Stimulated activated CD4-positive, alpha-beta T cell treated with anti-CD3 and anti-CD28 coated beads, Interleukin-12 subunit alpha, Interleukin-12 subunit beta, amount 100 ng/mL, for 24 hours (primary cell): ENCODE measurements at regions not wholly inside any gene's neighbourhood (a gene's known extent, or its start where the extent isn't known, plus 50 kb on each side); places are given as distances from the start of the nearest gene placed in this dataset.

Source experiments
- DNase-seq, 2 experiments: peaks; one replicate each; pipeline ENCODE4 v3.0.0-alpha.2; 2020; ENCODE audit warnings: low read depth in 2 of 2

- DNase-seq: no peak
Observed at GRCh38 chr7:68291710-68292109, 1295.1 kb downstream of the TYW1 start.

DNA sequence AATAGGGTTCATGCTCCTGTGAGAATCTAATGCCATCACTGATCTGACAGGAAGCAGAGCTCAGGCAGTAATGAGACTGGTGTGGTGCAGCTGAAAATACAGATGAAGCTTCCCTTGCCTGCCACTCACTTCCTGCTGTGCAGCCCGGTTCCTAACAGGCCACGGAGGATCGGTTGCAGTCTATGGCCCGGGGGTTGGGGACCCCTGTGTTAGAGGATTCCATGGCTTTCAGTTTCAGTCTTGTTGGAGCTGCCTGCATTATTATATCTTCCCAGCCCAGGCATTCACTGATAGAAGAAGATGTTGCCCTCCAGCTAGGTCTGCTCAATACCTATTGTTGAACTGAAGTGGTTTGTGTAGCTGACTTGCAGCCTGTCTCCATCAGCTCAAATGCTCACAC lies 1298.8 kb downstream of the TYW1 start:
- no peak for DNase-seq

DNA sequence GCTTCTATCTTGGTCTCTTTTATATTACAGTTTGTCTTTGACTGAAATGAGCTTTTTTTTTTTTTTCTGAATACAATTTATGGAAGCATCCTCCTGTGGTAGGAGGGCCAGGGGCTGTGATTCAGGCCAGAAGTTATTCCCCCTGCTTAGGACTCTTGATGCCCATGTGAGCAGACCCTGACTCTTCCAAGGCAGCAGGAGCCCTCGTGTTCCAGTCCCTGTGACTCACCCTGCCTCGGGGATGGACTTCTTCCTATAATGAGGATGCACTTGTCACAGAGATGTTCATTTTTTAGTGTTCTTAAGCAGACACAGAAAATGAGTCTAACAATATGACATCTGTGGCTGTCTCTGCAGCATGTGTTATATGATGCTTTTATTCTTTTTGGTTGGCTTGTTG lies 1293.7 kb upstream of the AUTS2 start:
- DNase-seq: no peak

GRCh38 chr7:68306692-68307107 lies 1291.6 kb upstream of the AUTS2 start:
- no peak for DNase-seq

DNA sequence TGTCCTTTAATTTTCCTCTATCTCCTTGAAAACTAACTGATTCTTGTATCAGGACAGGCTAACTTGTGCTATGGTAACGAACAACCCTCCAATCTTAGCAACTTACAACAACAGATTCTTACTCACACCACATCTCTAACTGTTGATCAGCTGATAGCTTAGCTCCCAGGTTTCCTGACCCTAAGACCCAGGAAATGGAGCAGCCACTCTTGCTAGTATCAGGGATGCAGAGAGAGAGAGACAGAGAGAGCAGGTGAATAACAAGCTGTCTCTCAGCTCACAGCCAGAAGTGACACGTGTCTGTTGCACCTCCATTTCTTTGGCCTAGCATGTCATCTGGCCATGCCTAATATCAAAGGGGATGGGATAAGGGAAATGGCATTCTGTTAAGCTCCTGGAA lies 1289.0 kb upstream of the AUTS2 start:
- DNase-seq: no peak

GRCh38 chr7:68309806-68310205 lies 1288.5 kb upstream of the AUTS2 start:
- DNase-seq: no peak

DNA sequence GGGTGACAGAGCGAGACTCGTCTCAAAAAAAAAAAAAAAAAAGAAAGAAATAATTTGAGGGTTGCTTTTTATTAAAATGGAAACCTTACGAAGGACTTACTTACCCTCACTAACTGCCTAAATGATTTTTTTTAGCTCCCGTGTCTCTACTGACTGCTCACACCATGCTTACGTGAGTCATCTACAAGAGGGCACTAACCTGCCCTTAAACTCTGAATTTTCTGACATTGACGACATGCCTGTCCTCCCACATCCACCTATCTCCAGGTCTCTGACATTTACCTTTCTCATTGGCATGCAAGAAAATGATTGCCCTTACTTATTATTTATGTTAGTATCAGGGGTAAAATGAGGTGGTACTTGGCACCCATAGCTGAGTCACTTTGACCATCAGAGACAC lies 1286.3 kb upstream of the AUTS2 start:
- no peak for DNase-seq

DNA sequence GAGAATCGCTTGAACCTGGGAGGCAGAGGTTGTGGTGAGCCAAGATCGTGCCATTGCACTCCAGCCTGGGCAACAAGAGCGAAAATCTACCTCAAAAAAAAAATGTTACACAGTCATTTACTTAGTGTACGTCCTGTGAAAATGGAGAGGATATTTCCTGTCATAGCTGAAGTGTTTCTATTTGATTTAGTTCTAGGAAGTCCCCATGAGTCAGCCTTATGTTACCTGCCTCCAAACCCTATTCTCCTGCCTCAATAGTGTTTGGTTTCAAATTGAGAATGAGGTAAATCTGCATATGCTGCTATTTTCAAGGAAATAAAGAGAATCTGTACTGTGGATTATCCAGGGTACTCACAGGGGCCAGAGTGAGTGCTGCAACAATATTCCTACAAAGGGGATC lies 1284.5 kb upstream of the AUTS2 start:
- no peak for DNase-seq

DNA sequence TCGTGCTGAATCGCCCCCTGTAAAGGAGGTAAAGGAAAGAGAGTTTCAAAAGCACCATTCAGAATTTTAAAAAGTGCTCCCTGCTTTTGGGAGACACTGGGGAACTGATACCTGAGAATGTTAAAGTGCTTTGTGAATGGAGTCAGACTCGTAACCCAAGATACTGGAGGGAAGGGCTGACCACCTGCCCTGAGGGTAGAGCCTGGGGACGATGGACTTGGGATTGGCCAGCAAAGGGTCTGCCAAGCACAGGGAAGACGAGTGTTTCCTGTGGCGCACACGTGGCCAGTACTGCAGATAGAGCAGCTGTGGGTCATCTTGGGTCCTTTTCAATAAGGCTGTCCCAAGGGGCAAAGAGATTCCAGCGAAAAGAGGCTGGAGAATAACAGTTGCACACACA lies 1284.1 kb upstream of the AUTS2 start:
- DNase-seq: no peak

GRCh38 chr7:68317476-68317875 lies 1280.8 kb upstream of the AUTS2 start:
- DNase-seq: no peak

GRCh38 chr7:68319061-68319460 lies 1279.2 kb upstream of the AUTS2 start:
- DNase-seq: no peak

GRCh38 chr7:68321076-68321639 lies 1277.1 kb upstream of the AUTS2 start:
- DNase-seq: no peak

DNA sequence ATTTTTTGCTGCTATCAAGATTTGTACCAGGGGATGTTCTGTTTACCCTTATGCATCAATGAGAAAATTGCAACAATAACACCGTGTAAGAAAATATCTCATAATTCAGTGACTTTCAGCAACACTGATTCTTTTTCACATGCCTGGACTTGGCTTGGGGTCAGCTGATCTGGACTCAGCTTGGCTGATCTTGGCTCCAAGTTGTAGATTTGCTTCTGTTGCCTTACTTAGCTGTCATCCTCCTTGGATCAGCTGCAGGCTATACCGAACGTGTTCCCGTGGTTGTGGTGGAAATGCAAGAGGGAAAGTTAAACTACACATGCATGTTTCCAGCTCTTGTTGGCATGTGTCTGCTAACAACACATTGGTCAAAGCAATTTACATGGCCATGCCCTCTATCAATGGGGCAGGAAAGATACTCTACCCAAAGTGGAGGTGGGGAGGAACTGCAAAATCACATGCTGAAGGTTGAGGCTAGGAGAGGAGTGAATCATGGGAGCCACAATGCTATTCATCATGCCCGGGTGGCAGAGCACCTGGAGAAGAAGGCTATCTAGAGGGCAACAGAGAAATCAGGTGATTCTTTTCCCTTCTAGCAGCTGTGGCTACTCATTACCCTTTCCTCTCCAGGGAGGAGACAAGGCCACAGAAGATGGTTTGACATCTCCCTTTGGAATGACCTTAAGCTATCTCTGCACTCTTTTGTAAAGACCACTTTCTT lies 1276.3 kb upstream of the AUTS2 start:
- DNase-seq: no peak

GRCh38 chr7:68324621-68325020 lies 1273.7 kb upstream of the AUTS2 start:
- DNase-seq: no peak

DNA sequence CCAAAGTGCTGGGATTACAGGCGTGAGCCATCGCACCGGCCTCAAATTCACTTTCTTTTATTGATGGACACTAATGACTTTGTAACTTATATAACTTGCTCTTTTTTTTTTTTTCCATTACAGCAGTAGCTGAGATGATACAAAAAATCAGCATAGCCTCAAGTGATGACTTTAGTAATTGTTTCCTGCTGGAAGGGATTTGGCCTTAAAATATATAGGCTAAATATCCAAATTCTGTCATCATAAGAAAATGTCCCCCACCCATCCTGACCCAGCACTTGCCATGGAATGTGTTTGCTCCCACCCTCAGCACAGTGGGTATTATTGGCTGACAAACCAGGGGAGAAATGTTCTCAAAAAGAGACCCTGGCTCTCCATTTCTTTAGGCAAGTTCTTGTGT lies 1264.1 kb upstream of the AUTS2 start:
- no peak for DNase-seq

DNA sequence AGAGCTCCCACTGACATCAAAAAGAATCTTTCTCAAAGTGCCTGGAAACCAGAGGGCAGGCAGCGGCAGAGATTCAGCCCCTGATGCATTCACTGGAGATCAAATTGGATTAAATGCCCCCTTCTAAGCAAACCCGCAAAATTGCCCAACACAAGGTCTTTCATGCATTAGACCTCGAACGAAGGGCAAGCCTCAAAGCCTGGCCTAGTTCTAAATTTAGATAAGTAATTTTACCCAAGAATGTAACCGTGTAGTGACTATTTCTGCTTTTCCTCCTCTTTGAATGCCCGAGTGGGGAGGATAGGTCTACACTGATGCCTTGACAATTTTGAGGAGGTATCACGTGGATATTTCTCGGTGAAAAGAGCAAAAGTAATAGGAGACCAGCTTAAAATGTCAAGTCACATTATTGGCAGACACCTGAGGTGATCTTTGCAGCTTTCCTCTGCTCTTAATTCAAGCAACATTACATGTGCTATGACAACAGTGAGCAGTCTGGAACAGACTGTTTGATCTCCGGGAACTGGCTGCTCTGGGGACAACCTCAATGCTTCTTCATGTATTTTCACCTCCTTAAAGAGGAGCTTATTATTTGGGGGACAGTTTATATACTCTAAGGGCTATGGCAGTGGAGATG lies 1263.5 kb upstream of the AUTS2 start:
- DNase-seq: no peak

DNA sequence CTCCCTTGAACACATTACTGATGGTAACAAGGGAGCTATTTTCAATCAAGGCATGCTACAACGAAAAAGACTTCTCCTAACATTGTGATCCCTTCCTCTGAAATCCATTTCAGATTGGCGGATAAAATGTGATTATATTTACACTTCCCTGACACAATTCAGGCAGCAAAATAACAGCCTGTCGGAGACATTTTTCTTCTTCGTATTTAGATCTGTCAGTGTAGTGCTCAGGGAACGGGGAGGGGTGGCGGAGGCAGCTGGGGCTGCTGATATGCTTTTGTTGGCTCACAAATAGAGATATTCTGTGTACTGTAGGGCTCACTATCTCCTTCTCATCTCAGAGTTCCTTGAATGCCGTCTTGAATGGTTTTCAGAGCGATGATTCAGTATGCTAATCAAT lies 1261.7 kb upstream of the AUTS2 start:
- DNase-seq: no peak

DNA sequence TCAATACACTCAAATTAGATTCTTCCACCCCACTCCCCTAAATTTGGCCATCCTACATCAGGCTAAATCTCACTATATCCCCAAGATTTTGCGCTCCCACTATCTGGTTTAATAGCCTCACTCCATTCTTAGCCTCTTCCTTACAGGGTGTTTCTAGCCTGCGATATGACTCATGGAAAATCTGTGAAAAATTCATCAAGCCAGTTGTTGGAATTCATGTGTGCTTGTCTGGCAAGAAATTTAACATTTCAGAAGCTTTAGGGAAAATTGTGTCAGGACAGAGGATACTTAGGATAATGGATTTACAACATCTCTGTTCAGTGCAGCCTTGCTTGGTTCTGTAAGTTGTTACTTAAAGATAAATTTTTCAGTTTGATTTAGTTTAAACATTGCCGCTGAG lies 1249.9 kb upstream of the AUTS2 start:
- DNase-seq: no peak

GRCh38 chr7:68362745-68363518 lies 1235.3 kb upstream of the AUTS2 start:
- DNase-seq: no peak

GRCh38 chr7:68364886-68365625 lies 1233.2 kb upstream of the AUTS2 start:
- no peak for DNase-seq

DNA sequence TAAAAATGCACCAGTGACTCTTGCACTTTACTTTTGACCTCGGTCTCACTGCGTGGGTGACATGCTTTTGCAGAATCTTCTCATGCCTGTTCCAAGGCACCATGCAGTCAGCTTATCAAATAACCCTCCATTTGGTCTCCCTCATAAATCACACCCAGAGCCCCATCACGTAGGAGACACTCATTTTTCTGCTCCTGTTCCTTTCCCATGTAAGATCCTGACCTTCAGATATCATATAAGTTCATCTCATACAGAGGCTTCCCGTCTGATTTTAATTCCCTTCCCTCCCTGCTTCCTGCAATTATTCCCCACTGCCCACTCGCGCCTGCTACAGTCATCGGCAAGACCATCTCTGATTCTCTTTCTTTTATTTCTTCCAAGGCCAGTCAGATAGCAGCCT lies 1226.3 kb upstream of the AUTS2 start:
- no peak for DNase-seq

DNA sequence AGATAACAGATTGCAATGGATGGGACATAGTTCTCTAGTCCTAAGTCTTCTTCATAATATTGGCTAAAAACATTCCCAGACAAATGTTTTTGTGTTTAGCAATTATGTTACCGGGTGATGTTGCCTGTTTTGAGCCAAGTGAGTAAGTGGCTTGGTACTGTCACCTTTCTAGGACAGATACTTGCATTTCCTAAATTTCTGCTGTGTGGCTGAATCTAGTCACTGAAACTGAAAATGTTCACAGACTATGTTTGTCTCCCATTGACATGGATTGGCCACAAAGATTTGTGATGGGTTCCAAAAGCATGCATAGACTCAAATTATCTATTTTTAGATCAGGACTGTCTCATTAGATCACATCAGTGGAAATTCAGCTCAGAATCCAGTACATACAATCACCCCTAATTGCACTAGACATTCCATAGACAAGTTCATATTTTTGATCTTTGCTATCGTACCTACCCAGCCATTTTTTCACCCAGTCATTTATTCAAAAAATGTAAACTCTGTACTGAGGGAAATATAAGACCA lies 1222.1 kb upstream of the AUTS2 start:
- no peak for DNase-seq
